Endothelial cell (in vitro differentiated cells): ENCODE measurements at regions not wholly inside any gene's neighbourhood (a gene's known extent, or its start where the extent isn't known, plus 50 kb on each side); places are given as distances from the start of the nearest gene placed in this dataset.

Source experiments
- DNase-seq: peaks from one replicate; pipeline ENCODE4 v3.0.0; 2021; ENCODE audit warnings: low spot score
- H3K27ac Mint-ChIP-seq: one replicate; pipeline ENCODE4 v1.8.0; 2021; ENCODE audit warnings: mixed read lengths, inconsistent platforms; ENCODE audit not compliant: unreplicated experiment
- H3K27me3 Mint-ChIP-seq: one replicate; pipeline ENCODE4 v1.8.0; 2021; ENCODE audit warnings: mild to moderate bottlenecking, moderate library complexity, mixed read lengths, inconsistent platforms; ENCODE audit not compliant: unreplicated experiment
- H3K36me3 Mint-ChIP-seq: one replicate; pipeline ENCODE4 v1.8.0; 2021; ENCODE audit warnings: mild to moderate bottlenecking, low read depth, mixed read lengths, inconsistent platforms; ENCODE audit not compliant: unreplicated experiment
- H3K4me1 Mint-ChIP-seq: one replicate; pipeline ENCODE4 v1.8.0; 2021; ENCODE audit warnings: mild to moderate bottlenecking, mixed read lengths, inconsistent platforms; ENCODE audit not compliant: unreplicated experiment
- H3K4me3 Mint-ChIP-seq: one replicate; pipeline ENCODE4 v1.8.0; 2021; ENCODE audit warnings: mild to moderate bottlenecking, mixed read lengths, inconsistent platforms; ENCODE audit not compliant: unreplicated experiment
- H3K9me3 Mint-ChIP-seq: one replicate; pipeline ENCODE4 v1.8.0; 2021; ENCODE audit warnings: mixed read lengths, inconsistent platforms; ENCODE audit not compliant: unreplicated experiment
- CTCF ChIP-seq: fragments of 200-600 bp; sonication (generic); IDR thresholded peaks from one replicate; pipeline ENCODE4 v1.5.0; 2021; ENCODE audit warnings: antibody characterized with exemption; ENCODE audit not compliant: unreplicated experiment

- H3K27me3 Mint-ChIP-seq: no peaks in the 10 kb centered on the region
- no peak overlapping the region for H3K27ac Mint-ChIP-seq
- no peaks in the 10 kb centered on the region for H3K4me1 Mint-ChIP-seq
- H3K36me3 Mint-ChIP-seq: peaks cover 3% of the 10 kb centered on the region
- H3K4me3 Mint-ChIP-seq: no peak overlapping the region
- no peak for TF ChIP-seq CTCF
- no peak for DNase-seq
- peaks cover 7% of the 10 kb centered on the region for H3K9me3 Mint-ChIP-seq
Observed at GRCh38 chr19:20482721-20483120, 82.9 kb downstream of the ZNF737 start.

GRCh38 chr19:20481736-20482135 lies 83.8 kb downstream of the ZNF737 start:
- H3K4me3 Mint-ChIP-seq: no peak overlapping the region
- no peaks in the 10 kb centered on the region for H3K4me1 Mint-ChIP-seq
- H3K27me3 Mint-ChIP-seq: no peaks in the 10 kb centered on the region
- peaks cover 11% of the 10 kb centered on the region for H3K9me3 Mint-ChIP-seq
- H3K27ac Mint-ChIP-seq: no peak overlapping the region
- DNase-seq: no peak
- H3K36me3 Mint-ChIP-seq: peaks cover 5% of the 10 kb centered on the region
- no peak for TF ChIP-seq CTCF

- H3K4me1 Mint-ChIP-seq: no peaks in the 10 kb centered on the region
- H3K9me3 Mint-ChIP-seq: peaks cover 26% of the 10 kb centered on the region
- DNase-seq: no peak
- no peak overlapping the region for H3K27ac Mint-ChIP-seq
- no peaks in the 10 kb centered on the region for H3K27me3 Mint-ChIP-seq
- TF ChIP-seq CTCF: no peak
- no peak overlapping the region for H3K4me3 Mint-ChIP-seq
- H3K36me3 Mint-ChIP-seq: peaks cover 5% of the 10 kb centered on the region
Observed at GRCh38 chr19:20479483-20479882, 86.1 kb downstream of the ZNF737 start.

GRCh38 chr19:20478936-20479335 lies 86.6 kb downstream of the ZNF737 start:
- TF ChIP-seq CTCF: no peak
- DNase-seq: no peak
- H3K36me3 Mint-ChIP-seq: peaks cover 5% of the 10 kb centered on the region
- H3K9me3 Mint-ChIP-seq: peaks cover 25% of the 10 kb centered on the region
- no peaks in the 10 kb centered on the region for H3K27me3 Mint-ChIP-seq
- H3K4me3 Mint-ChIP-seq: no peak overlapping the region
- no peaks in the 10 kb centered on the region for H3K4me1 Mint-ChIP-seq
- H3K27ac Mint-ChIP-seq: no peak overlapping the region

- no peak overlapping the region for H3K4me3 Mint-ChIP-seq
- H3K4me1 Mint-ChIP-seq: no peaks in the 10 kb centered on the region
- no peak overlapping the region for H3K27ac Mint-ChIP-seq
- H3K9me3 Mint-ChIP-seq: peaks cover 20% of the 10 kb centered on the region
- no peak for DNase-seq
- no peaks in the 10 kb centered on the region for H3K27me3 Mint-ChIP-seq
- peaks cover 5% of the 10 kb centered on the region for H3K36me3 Mint-ChIP-seq
- TF ChIP-seq CTCF: no peak
Observed at GRCh38 chr19:20472854-20473253, 92.7 kb downstream of the ZNF737 start.
